EH (cell line): ENCODE measurements at regions not wholly inside any gene's neighbourhood (a gene's known extent, or its start where the extent isn't known, plus 50 kb on each side); places are given as distances from the start of the nearest gene placed in this dataset.
A peak's percentile ranks its signal among the peaks of the same experiment; 100 is the strongest.

Source experiments
- DNase-seq: peaks from one replicate; pipeline ENCODE4 v3.0.0-alpha.2; 2015; ENCODE audit warnings: low read depth

DNA sequence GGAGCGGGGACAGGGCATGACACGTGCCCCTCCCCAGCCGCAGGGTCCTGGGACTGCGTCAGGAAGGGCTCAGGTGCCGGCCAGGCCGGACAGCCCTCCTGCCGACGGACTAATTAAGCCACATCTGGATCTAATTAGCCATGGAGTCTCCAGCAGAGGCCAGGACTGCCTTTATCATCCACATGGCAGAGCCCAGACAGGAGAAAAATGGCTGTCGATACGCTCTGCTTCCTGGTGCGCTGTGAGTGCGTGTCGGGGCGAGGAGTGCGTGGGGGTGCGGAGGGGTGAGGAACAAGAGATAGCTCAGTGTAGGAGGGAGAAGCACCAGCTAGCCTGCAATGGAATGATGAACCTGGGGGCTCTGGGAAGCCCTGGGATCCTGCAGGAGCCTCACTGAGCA lies 218.8 kb downstream of the IRF8 start:
- peak; percentile 16 for DNase-seq

DNA sequence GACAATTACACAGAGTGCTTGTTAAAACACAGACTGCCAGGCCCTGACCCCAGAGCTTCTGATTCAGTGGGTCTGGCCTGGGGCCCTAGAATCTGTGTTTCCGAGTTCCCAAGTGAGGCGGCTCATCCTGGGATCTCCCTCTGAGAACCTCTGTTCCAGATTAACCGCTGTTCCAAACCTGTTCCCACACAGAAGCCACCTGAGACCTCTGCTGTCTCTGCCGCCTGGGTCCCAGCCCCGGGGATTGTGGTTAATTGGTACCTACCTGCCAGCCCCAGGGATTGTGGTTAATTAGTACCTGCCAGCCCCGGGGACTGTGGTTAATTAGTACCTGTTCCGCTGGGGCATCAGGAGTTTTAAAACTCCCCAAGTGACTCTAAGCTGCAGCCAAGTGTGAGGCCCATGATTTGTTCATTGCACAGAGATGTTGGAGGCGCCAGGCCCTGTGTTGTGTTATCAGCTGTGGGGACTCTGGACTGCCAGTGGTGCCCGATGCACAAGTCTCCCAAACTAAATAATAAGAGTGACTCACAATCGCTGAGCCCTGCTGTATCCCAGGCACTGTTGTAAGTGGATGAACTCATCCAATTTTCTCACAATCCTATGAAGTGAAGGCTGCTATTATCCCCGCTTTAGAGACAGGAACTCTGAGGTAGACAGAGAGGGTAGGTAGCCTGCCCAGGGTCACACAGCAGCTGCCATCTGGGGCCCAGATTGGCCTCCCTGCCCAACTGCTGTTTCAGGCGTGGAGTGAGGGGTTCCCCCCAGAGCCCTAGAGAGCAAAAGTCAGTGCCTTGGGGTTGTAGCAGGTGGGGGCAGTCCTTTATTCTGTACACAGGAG lies 219.7 kb downstream of the IRF8 start:
- no peak for DNase-seq

DNA sequence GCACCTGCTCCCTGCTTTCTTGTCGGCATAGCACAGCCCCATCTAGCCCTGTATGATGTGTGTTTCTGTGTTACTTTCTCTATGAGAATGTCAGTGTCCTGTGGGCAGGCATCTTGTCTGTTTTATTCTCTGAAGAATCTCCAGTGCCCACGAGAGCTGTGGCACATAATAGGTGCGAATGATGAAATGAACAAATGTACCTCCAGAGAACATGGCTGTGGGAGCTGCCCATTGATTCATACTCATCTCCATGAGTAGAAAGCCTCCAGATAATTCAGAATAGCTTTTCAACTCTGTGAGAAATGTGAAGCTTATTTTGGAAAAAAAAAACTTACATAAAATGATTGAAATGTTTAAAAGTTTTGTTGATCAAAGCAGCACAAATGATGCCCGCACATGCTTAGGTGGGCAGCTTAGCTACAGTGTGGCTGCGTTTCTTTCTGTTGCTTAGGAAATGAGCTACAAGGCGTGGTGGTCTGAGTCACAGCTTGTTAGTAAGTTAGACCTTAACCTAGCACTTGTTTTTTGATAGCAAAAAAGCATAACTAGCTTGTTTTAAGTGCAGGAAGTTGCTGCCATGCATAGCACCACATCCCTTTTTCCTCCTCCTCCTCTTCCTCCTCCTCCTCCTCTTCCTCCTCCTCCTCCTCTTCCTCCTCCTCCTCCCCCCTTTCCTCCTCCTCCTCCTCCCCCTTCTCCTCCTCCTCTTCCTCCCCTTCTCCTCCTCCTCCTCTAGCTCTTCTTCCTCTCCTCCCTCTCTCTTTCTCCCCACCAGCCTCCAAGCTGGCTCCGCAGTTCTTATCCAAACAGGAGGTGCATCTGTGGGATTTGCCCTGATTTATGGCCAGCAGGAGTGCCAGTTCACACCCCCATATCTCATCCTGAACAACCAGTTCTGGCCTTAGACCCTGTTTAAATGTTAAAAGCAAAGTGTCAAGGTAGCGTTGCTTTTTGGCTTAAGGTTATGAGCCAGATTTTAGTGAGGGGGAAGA lies 221.5 kb downstream of the IRF8 start:
- no peak for DNase-seq

DNA sequence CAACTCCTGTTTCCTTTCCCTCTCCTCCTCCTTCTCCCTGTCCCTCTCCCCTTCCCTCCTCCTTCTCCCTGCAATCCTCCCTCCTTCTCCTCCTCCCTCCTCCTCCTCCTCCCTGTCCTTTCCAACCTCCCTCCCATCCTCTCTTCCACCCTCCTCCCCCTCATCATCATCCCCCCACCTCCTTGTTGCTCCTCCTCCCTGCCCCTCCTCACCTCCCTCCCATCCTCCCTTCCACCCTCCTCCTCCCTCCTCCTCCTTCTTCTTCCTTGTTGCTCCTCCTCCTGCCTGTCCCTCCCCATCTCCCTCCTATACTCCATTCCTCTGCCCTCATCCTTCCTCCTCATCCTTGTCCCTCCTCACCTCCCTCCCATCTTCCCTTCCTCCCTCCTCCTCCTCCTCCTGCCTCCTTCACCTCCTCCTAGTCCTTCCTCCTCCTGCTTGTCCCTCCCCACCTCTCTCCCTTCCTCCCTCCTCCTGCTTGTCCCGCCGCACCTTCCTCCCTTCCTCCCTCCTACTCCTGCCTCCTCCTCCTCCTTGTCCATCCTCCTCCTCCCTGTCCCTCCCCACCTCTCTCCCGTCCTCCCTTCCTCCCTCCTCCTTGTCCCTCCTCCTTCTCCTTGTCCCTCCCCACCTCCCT lies 222.5 kb downstream of the IRF8 start:
- DNase-seq = no peak

DNA sequence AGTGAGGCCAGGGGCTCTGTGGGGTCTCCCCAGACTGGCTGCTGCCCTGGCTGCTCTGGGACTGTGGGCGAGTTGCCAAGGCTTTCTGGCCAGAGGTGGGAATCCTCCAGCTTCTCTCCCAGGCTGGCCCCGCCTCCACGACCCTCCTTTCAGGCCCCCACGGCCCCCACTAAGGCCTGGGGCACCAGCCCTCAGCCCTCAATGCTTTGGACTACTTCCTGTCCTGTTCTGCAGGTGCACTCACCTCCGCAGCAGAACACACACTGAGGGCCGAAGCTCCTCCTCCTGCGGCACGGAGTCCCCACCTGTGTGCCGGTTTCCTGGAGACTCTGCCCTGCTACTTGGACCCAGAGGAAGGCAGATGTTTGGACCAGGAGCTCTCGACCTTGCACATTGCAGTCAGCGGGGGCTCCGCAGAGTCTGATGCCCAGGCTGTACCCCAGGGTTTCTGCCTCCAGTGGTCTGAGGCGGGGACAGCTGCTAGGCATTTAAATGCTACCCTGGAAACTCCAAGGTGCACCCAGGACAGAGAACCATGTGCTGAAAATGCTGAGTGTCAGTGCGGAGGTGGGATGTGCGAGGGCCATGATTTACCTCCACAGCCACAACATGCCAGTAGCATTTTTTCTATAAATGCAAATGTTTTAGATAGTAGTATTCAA lies 223.8 kb downstream of the IRF8 start:
- DNase-seq = no peak

DNA sequence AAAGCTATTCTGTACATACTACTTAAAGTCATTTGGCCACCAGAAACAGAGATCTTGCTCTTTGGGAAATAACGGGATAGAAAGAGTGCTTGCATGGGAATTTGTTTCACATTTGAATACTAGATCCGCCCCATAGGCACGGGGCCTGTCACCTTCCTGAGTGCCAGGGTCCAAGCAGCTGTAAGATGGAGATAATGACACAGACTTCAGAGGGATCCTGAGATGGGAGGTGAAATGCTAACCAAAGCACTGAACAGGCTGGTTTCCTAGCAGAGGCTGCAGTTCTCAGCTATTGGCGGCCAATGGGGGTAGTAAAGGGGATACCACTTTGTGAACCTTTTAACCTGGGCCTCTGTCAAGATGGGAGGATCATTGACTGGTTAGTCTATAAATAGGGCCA lies 225.4 kb downstream of the IRF8 start:
- no peak for DNase-seq

DNA sequence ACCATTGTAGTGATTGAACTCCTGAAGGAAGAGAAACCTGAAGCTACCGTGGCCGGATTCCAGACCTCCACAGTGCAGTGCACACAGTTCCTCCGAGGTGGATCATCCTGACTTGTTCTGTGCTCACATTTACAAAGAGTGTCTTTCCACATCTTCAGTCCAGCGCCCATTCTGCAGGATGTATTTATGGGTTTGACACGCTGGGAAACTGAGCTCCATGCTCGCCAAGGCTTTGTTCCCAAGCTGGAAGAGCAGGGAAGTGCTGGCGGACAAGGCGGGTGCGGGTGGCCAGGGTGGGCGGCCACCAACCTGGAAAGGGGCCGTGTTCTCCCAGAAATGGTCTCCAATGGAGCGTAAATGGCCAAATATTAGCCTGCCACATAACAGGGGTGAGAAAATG lies 227.9 kb downstream of the IRF8 start:
- no peak for DNase-seq

DNA sequence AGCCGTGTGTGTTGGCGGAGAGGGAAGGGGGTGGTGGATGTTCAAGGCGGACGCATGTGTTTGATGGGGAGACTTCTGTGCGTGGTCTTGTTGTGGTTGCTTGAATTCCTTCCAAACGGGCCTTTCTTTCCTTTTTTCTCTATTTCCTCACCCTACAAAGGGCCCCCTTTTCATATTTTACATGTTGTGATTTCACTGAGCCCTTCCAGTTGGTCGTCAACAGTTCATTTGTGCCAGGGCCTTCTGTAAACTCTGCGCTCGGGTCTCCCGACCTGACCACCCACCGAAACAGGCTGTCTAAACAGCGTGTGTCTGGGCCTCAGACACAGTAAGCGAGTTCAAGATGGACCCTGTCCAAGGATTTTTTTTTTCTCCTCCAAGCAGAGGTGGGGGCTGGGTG lies 228.4 kb downstream of the IRF8 start:
- no peak for DNase-seq

DNA sequence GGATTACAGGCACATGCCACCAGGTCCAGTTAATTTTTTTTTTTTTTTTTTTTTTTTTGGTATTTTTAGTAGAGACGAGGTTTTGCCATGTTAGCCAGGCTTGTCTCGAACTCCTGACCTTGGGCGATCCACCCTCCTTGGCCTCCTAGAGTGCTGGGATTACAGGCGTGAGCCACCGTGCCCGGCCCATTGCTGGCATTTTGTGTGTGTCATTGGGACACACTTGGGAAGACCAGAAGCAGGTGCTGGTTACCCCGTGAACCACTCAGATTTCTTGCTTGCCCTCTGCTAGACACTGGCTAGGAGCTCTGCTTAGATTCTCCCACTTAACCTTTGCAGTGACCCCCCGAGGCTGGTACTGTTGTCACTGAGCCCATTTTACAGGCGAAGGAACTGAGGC lies 229.3 kb downstream of the IRF8 start:
- no peak for DNase-seq

DNA sequence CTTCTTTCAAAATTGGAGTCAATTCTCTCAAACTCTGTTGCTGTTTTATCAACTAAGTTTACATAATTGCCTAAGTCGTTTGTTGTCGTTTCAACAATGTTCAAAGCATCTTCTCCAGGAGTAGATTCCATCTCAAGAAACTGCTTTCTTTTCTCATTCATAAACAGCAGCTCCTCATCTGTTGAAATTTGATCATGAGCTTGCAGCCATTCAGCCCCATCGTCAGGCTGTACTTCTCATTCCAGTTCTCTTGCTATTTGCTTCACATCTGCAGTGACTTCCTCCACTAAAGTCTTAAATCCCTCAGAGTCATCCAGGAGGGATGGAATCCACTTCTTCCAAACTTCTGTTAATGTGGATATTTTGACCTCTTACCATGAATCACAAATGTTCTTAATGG lies 230.6 kb downstream of the IRF8 start:
- no peak for DNase-seq

DNA sequence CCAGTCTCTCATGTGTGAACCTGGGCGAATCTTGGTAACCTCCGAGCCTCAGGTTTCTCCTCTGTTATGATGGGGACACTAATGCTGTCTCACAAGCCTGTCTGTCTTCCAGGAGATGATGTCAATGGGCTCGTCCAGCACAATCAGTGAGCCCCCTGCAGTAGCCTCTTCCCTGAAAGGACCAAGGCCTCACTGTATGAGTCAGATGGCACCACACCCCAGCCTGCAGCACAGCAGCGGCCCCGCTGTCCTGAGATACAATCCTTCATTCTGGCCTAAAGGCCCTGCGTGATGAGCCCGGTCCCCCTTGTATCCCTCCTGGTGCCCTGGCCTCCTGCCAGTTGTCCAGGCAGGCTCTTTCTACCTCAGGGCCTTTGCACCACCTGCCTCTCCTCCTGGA lies 234.4 kb downstream of the IRF8 start:
- DNase-seq = no peak

DNA sequence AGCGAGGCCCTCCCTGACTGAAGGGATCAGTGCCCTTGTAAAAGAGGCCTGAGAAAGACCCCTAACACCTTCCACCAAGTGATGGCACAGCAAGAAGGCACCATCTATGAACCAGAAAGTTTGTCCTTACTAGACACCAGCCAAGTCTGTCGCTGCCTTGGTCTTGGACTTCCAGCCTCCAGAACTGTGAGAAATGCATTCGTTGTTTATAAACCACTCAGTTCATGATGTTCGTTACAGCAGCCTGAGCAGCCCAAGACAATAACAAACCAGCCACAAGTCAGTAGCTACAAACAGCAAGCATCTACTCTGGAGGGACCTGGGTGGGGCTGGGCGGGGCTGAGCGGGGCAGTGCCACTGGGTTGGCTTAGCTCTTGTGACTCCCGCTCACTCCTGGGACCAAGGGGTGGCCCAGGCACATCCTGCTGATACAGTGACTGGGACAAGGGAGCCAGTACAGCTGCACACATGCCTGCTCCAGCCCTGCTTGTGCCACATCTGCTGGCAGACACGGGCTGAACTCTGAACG lies 234.9 kb downstream of the IRF8 start:
- DNase-seq = no peak

DNA sequence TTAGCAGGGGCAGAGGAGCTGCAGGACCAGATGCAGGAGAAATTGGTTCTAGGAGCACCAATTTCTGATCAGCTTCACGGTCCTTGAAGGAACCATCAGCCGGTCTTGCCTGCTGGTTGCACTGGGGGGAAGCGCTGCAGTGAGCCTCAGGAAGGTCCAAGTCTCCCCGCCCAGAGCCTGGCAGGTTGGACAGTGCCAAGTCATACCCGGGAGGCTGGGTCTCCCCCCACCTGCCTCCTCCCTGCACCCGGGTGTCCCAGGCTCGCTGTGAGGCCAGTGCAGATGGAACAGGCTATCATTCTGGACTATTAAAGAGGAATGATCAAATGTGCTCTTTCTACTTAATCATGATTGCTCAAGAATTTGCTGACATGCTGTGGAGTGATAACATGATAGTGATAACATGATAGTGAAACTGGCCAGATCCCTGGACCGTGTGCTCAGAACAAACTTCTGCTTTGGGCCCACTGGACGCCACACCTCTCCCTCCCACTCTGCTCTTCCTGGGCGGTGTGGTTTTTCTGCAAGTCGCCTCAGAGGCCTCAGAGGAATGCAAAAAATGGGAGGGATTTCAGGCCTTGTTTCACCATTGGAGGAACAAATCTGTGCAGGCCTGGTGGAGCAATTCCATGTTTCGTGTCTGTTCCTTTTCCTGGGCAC lies 236.0 kb downstream of the IRF8 start:
- DNase-seq = peak; percentile 17

DNA sequence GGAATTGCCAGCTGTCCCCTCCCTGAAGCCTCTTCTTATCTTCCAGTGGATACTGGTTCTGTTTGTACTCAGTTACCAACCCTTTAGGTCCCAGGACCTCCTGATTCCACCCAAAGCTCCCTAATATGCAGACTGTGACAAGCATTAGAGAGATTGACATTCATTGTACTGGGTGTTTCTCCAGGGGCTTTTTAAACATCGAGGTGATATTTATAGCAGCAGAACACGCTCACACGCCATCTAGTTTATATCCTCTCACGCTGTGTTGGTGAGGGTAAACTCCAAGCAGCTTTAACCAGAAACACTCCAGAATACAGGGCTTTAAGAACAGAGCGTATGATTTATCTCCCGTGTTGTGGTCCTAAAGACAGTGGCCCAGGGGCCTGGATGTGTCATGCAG lies 238.4 kb downstream of the IRF8 start:
- no peak for DNase-seq

DNA sequence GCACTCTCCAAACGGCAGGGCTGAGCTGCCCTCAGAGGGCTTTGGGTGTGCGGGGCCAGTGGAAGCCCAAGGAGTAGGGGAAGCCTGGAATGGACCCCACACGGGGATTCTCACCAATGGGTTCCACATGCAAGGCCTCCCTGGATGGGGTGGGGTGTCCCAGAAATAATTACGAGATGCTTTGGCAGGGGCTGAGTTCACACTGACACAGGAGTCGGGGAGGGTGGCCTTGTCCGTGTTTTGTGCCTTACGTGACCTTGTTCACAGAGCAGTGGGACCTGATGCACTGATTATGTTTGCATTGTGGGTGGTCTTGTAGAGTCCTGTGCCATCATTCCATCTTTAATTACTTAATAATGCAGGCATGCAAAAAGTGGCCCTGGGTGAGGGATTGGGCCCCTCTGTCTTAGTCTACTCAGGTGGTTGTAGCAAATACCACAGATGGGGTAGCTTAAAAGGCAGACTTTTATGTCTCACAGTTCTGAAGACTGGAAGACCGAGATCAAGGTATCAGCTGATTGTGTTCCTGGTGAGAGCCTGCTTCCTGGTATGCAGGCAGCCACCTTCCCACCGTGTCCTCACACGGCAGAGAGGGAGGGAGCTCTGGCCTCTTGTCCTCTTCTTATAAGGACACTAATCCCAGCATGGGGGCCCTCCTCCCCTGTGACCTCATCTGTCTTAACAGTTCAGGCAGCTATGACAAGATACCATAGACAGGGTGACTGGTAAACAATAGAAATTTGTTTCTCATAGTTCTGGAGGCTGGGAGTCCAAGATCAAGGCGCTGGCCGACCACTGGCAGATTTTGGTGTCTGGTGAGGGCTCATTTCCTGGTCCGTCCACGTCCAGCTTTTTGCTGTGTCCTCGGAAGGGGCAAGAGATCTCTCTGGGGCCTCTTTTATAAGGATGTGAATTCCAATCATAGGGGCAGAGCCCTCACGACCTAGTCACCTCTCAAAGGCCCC lies 239.4 kb downstream of the IRF8 start:
- no peak for DNase-seq

DNA sequence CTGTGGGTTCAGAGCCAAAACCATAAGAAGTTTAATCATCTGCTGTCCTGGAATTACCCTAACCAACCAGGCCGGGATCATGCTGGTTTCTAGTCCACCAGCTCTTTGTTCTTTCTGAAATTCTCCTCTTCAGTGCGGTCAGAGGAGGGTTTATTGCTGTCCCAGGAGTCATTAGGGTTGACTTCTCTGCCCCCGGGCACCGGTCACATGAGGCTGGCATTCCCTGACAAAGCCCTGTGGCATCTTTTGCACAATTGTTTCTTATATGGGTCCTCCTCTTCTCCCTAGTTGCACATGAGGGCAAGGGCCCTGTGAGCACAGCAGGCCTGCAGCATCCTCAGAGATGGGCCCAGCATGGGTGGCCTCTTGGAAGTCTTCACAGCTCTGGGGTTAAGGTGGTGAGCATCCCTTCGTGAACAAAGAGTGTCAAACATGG lies 243.9 kb downstream of the IRF8 start:
- DNase-seq = peak; percentile 12

DNA sequence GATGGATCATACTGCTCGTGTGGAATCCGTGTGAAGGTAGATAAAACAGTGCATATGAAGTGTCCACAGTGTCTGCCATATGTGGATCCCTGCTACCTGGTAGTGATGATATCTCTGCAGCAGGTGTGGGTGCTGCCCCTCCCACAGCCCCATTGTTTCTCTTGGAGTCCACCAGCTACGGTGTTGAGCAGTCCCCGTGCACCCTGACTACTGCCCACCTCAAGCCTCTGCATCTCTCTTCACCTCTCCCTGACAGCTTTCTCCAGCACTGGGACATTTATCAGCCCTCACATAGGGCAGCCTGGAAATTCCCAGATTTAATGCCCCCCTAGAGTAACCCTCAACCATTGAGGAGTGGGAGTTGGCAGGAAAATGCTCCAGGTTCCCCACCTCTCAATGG lies 244.7 kb downstream of the IRF8 start:
- no peak for DNase-seq

DNA sequence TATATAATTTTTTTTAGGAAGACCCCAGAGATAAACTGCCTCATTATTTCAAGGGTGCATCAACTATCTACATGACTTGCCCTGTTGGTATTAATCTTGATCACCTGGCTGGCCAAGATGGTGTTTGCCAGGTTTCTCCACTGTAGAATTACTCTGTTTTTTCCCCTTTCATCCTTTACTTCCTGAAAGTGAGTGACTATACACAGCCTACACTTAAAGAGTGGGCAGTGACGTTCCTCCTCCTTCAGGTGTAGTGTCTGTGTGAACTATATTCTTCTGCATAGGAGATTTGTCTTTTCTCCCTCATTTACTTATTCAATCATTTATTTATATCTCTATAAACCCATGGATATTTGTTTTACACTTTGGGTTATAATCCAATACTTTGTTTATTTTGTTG lies 246.7 kb downstream of the IRF8 start:
- no peak for DNase-seq

DNA sequence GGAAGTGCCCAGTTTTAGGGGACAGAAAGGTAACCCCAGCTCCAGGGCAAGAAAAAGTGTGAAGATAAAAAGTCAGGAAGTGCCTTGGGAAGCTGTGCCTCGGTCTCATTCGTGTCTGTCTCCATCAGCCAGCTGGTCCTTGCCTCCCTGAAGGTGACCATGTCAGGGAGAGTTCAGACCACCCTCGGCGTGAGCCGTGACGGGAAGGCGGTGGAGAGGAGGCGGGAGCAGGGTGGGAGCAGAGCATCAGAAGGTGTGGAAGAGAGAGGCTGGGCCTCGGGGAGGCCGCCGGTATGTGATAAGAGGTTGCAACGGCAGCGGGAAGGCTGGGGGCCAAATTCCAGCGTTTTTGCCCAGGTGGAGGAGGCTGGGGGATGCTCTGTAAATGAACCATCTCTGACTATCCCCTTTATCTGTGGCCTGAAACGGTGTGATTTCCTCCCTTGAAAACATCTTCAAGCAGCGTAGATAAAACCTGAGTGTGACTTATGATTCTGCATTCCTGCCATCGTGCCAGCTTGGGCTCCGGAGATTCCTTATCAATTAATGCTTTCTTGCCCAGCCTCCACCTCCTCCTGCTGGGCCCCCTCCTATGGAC lies 251.8 kb downstream of the IRF8 start:
- DNase-seq = no peak
